WERI-Rb-1 (cell line): ENCODE measurements at regions not wholly inside any gene's neighbourhood (a gene's known extent, or its start where the extent isn't known, plus 50 kb on each side); places are given as distances from the start of the nearest gene placed in this dataset.

Experiments
- DNase-seq: peaks from one replicate; pipeline ENCODE4 v3.0.0-alpha.2; 2020
- H3K27ac ChIP-seq: fragments of 250-450 bp; sonication (Bioruptor Pico); 2 replicates; pipeline ENCODE4 v1.5.1; 2020; ENCODE audit warnings: mild to moderate bottlenecking, moderate library complexity
- H3K27me3 ChIP-seq: fragments of 250-450 bp; sonication (Bioruptor Pico); 2 replicates; pipeline ENCODE4 v1.5.1; 2021; ENCODE audit warnings: mild to moderate bottlenecking, low read depth, moderate library complexity; ENCODE audit not compliant: insufficient read depth, severe bottlenecking
- H3K36me3 ChIP-seq: fragments of 250-450 bp; sonication (Bioruptor Pico); 2 replicates; pipeline ENCODE4 v1.5.1; 2020; ENCODE audit warnings: mild to moderate bottlenecking, moderate library complexity
- H3K4me3 ChIP-seq: 2 replicates; pipeline ENCODE4 v1.5.1; 2011; ENCODE audit warnings: low read depth, mild to moderate bottlenecking, control low read depth, low read length
- H3K9me3 ChIP-seq: fragments of 250-450 bp; sonication (Bioruptor Pico); 2 replicates; pipeline ENCODE4 v1.5.1; 2021; ENCODE audit warnings: mild to moderate bottlenecking, moderate library complexity; ENCODE audit not compliant: severe bottlenecking
- CTCF ChIP-seq: IDR thresholded peaks from 2 replicates; pipeline ENCODE4 v1.5.1; 2011; ENCODE audit warnings: low read depth, mild to moderate bottlenecking, control low read depth, inconsistent platforms, low read length

GRCh38 chr7:142389544-142389943, 131.7 kb upstream of the PRSS58 start:
- Histone ChIP-seq H3K27me3 (no peaks in the 10 kb centered on the region), H3K36me3 (no peaks in the 10 kb centered on the region), H3K27ac (no peak overlapping the region), H3K4me3 (no peak overlapping the region), H3K9me3 (no peaks in the 10 kb centered on the region)
- no peak for TF ChIP-seq CTCF
- no peak for DNase-seq

GRCh38 chr7:142385491-142386340, 127.9 kb upstream of the PRSS58 start:
- Histone ChIP-seq H3K4me3 (no peak overlapping the region), H3K27ac (no peak overlapping the region; the same call in 1 of the 2 replicates), H3K36me3 (no peaks in the 10 kb centered on the region), H3K27me3 (no peaks in the 10 kb centered on the region), H3K9me3 (no peaks in the 10 kb centered on the region)
- peak; percentile 75 for TF ChIP-seq CTCF
- DNase-seq = peak; percentile 54

DNA sequence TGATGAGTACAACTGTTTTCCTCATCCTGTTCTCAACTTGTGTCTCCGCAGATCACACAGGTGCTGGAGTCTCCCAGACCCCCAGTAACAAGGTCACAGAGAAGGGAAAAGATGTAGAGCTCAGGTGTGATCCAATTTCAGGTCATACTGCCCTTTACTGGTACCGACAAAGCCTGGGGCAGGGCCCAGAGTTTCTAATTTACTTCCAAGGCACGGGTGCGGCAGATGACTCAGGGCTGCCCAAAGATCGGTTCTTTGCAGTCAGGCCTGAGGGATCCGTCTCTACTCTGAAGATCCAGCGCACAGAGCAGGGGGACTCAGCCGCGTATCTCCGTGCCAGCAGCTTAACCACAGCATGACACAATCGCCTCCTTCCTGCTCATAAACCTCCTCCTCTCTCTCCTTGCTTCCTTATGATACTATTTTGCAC, 126.7 kb upstream of the PRSS58 start:
- no peak for DNase-seq
- no peak for TF ChIP-seq CTCF
- Histone ChIP-seq H3K36me3 (no peaks in the 10 kb centered on the region), H3K9me3 (no peaks in the 10 kb centered on the region), H3K27ac (no peak overlapping the region), H3K27me3 (no peaks in the 10 kb centered on the region), H3K4me3 (no peak overlapping the region)

DNA sequence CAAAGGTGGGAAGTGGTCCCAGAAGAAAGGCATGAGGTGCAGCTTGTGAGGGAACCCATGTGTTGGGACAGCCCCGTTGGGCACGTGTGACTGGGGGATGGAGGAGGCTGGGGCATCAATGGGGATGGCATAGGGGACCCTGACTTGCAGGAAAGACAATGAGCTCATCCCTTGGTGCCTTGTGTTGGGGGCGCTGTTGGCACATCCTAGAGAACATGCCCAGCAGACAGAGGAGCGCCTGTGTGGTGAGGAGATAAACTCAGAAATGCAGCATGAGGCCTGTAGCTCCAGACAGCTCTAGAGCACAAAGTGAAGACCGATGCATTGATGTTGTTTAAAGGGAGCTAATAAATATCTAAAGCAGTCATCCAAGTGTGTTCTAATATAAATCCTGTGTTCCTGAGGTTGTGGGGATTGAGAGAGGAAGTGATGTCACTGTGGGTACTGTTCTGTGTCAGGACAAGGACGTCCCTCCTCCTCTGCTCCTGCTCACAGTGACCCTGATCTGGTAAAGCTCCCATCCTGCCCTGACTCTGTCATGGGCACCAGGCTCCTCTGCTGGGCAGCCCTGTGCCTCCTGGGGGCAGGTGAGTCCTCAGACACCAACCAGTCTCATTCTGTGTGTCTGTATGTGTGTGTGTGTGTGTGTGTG, 126.1 kb upstream of the PRSS58 start:
- Histone ChIP-seq H3K27me3 (no peaks in the 10 kb centered on the region), H3K27ac (no peak overlapping the region), H3K4me3 (no peak overlapping the region), H3K36me3 (no peaks in the 10 kb centered on the region), H3K9me3 (no peaks in the 10 kb centered on the region)
- TF ChIP-seq CTCF = no peak
- DNase-seq = no peak

- Histone ChIP-seq H3K9me3 (no peaks in the 10 kb centered on the region), H3K27ac (no peak overlapping the region), H3K4me3 (no peak overlapping the region), H3K36me3 (no peaks in the 10 kb centered on the region), H3K27me3 (no peaks in the 10 kb centered on the region)
- no peak for DNase-seq
- TF ChIP-seq CTCF = no peak
Observed at GRCh38 chr7:142381727-142382390, 124.0 kb upstream of the PRSS58 start.
